NT2/D1 (cell line): ENCODE measurements at regions not wholly inside any gene's neighbourhood (a gene's known extent, or its start where the extent isn't known, plus 50 kb on each side); places are given as distances from the start of the nearest gene placed in this dataset.

Experiments
- DNase-seq: peaks from one replicate; pipeline ENCODE4 v3.0.0-alpha.2; 2011; ENCODE audit warnings: low read depth, low spot score
- H3K27me3 ChIP-seq: 2 replicates; pipeline ENCODE4 v1.6.0; 2011; ENCODE audit warnings: mild to moderate bottlenecking; ENCODE audit not compliant: insufficient read length, insufficient read depth
- H3K36me3 ChIP-seq: 2 replicates; pipeline ENCODE4 v1.6.1; 2011; ENCODE audit warnings: mild to moderate bottlenecking, low read length, mixed read lengths; ENCODE audit not compliant: insufficient read depth, insufficient read length
- H3K4me1 ChIP-seq: 2 replicates; pipeline ENCODE4 v1.5.1; 2011; ENCODE audit not compliant: insufficient read depth, insufficient read length
- H3K4me3 ChIP-seq: 2 replicates; pipeline ENCODE4 v1.5.1; 2011; ENCODE audit warnings: low read depth; ENCODE audit not compliant: insufficient read length
- H3K9ac ChIP-seq: 2 replicates; pipeline ENCODE4 v1.6.0; 2011; ENCODE audit warnings: low read depth; ENCODE audit not compliant: insufficient read length
- H3K9me3 ChIP-seq: 2 replicates; pipeline ENCODE4 v1.5.1; 2011; ENCODE audit warnings: mild to moderate bottlenecking, low read length; ENCODE audit not compliant: insufficient read depth
- SUZ12 ChIP-seq: IDR thresholded peaks from 2 replicates; pipeline ENCODE4 v1.6.1; 2011; ENCODE audit not compliant: insufficient read length, insufficient read depth; ENCODE audit errors: extremely low read depth
- YY1 ChIP-seq: IDR thresholded peaks from 2 replicates; pipeline ENCODE4 v1.6.1; 2011; ENCODE audit not compliant: insufficient read length, insufficient read depth
- ZNF274 ChIP-seq: IDR thresholded peaks from 2 replicates; pipeline ENCODE4 v1.6.1; 2011; ENCODE audit warnings: mild to moderate bottlenecking, low read depth, low read length

DNA sequence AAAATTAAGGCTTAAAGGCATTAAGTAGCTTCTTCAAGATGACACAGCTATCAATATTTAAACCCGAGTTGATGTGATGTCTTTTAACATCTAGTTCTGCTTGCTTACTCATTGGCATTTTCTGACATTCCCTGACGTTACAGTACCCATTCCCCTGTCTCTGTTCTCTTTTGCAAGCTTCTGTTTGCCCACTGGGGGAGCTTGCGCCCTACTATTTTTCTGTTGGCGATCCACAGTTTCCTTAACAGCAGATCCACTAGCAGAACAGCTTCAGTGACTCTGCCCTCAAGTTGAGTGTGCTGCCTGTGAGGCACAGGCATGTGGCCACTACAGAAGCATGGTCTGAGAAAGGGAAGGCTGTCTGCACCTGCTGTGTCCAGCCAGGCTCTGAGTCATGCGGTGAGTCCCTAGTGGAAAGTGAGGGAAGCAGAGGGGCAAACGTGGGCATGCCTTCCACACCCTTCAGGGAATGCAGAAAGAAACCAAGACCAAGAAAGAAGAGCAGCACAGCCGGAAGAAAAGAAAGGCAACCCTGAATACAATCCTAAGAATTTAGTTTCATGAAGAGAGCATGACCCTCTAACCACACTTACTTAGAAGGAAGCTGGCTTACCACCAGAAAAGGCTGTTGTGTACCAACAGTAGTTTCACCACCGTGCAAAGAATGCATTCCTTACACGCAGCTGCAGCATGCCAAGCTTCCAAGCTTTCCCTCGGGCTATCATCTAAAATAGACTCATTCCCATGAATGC lies 97.7 kb upstream of the VGLL2 start:
- no peak for DNase-seq
- Histone ChIP-seq H3K9ac (no peak overlapping the region), H3K36me3 (no peaks in the 10 kb centered on the region), H3K4me1 (no peaks in the 10 kb centered on the region), H3K27me3 (no peaks in the 10 kb centered on the region), H3K4me3 (no peak overlapping the region), H3K9me3 (no peaks in the 10 kb centered on the region)
- no peak for TF ChIP-seq SUZ12

DNA sequence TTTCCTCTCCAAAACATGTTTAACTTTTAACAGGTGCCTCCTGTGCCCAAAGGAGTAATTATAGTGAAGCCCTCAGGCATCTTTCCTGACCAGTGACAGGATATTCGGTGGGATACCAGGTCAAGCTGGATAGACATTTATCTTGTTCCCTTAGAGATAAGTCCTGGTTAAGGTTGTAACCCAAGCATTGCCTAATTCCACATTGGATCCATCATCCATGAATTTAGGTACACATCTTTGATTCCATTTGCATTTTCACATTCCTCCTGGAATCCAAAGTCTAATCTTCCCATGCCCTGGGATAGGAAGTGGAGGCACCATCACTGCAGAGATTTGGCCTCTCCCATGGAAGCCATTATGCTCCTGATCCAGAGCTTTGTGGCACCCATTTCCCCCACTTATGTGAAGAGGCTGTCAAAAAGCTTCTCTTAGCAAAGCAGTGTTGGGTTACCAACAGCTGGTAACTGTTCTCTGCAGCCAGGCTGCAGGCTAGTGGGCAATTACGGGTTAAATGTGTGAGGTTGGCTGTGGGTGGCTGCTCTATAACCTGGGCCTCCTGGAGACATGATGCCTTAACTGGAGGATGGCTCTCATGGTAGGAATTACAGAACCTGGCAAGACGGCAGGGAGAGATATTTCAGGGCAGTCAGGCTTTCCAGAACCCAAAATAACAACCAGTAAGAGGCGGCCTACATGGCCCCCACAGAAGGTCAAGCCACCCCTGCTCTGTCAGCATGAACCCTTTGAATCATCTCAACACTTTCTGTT lies 96.9 kb upstream of the VGLL2 start:
- no peak overlapping the region for H3K9ac ChIP-seq
- H3K27me3 ChIP-seq = no peaks in the 10 kb centered on the region
- DNase-seq = no peak
- no peaks in the 10 kb centered on the region for H3K9me3 ChIP-seq
- H3K4me3 ChIP-seq = no peak overlapping the region
- no peak for TF ChIP-seq SUZ12
- TF ChIP-seq ZNF274 = no peak
- no peak for TF ChIP-seq YY1
- H3K36me3 ChIP-seq = no peaks in the 10 kb centered on the region
- H3K4me1 ChIP-seq = no peaks in the 10 kb centered on the region

DNA sequence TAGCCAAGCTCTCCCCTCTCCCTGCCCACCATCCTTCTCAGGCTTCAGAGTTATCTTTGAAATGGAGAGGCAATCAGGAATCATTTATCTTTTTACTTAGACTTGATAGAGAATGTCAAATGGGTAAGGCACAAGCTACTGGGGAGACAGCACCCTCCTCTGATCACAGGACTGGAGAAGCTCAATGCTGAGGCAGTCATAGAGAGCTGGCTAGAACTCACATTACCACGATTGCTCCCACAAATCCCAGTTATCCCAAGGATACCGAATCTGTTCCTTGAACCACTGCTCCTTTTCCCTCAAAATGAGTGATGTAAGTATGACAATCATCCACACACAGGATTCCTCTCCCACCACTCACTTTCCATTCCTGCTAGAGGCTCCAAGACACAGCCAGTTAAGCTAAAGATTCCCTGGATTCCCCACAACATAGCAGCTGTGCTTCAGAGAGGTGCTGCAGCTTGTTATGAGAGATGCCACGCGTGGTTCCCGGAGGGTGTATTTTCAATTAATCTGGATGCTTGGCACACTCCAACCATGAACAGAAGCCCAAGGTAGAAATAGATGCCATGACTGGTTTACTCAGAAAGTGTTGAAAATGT lies 96.2 kb upstream of the VGLL2 start:
- no peaks in the 10 kb centered on the region for H3K9me3 ChIP-seq
- DNase-seq = no peak
- no peak overlapping the region for H3K4me3 ChIP-seq
- H3K27me3 ChIP-seq = no peaks in the 10 kb centered on the region
- no peaks in the 10 kb centered on the region for H3K36me3 ChIP-seq
- no peak overlapping the region for H3K9ac ChIP-seq
- TF ChIP-seq YY1 (no peak), ZNF274 (no peak), SUZ12 (no peak)
- H3K4me1 ChIP-seq = no peaks in the 10 kb centered on the region

DNA sequence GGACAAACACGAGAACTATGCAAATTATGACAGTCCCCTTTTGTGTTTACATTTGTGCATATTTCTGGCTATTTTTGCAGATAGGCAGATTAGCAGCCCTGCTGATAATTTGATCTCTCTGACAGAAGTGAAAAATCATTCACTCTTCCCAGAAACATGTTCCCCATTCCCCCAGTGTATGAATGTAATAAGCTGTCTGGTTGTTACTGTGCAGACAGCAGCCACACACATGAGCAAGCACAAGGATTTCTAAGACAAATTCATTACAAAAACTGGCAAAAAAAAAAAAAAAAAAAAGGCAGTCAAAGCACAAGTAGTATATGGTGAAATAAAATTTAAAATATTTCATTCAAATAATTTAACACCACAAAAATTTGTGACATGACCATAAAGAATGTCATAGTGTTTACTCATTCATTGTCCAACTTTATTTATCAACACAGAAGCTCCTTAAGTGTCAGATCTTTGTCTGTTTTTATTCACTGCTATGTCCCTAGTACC lies 95.5 kb upstream of the VGLL2 start:
- H3K36me3 ChIP-seq = no peaks in the 10 kb centered on the region
- no peaks in the 10 kb centered on the region for H3K4me1 ChIP-seq
- TF ChIP-seq SUZ12 = no peak
- TF ChIP-seq ZNF274 = no peak
- no peak for TF ChIP-seq YY1
- no peaks in the 10 kb centered on the region for H3K27me3 ChIP-seq
- DNase-seq = no peak
- no peak overlapping the region for H3K9ac ChIP-seq
- H3K4me3 ChIP-seq = no peak overlapping the region
- no peaks in the 10 kb centered on the region for H3K9me3 ChIP-seq

DNA sequence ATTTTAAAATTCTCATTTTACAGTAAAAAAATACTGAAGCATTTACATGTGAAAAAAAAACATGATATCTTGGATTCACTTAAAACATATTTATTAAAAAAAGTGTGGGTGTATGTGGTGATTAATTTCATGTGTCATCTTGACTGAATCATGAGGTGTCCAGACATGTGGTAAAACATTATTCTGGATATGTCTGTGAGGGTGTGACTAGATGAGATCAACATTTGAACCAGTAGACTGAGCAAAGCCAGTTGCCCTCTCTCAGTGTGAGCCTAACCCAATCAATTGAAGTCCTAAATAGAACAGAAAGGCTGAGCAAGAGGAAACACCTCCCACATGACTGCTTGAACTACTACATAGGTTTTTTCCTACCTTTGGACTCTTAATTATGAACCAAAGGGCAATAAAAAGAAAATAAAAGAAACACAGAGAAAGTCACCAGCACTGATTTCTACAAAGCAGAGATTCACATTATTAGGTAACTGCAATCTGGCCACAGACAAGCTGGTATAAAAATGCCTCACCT lies 90.5 kb upstream of the VGLL2 start:
- no peaks in the 10 kb centered on the region for H3K4me1 ChIP-seq
- H3K36me3 ChIP-seq = no peaks in the 10 kb centered on the region
- TF ChIP-seq YY1 (no peak), ZNF274 (no peak), SUZ12 (no peak)
- no peak for DNase-seq
- H3K9me3 ChIP-seq = no peaks in the 10 kb centered on the region
- no peaks in the 10 kb centered on the region for H3K27me3 ChIP-seq
- no peak overlapping the region for H3K9ac ChIP-seq
- no peak overlapping the region for H3K4me3 ChIP-seq

DNA sequence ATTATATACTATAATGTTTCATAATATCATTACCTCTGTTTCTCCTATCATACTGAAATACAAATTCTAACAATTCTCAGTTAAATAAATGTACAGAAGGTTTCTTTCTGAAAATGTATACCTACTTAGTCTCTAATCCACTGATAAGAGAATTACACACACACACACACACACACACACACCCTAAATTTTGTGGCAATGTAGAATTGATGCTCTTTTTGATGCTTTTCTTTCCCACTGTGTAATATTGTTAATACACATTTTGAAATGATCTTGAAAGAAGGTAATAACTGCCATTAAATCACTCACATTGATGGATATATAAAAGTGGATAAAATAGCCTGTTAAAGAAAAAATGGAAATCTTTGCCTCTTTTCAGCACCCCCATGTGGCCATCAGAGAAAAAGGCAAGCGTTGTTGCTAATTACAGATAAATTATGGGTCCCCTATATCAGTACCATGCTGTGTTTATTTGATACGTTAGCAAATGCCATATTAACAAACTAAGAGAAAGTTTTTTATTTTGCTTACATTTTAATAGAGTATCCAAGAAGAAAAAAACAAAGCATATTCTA lies 76.6 kb upstream of the VGLL2 start:
- Histone ChIP-seq H3K9me3 (peaks cover 4% of the 10 kb centered on the region; the same call in 1 of the 2 replicates), H3K9ac (no peak overlapping the region), H3K36me3 (no peaks in the 10 kb centered on the region), H3K27me3 (no peaks in the 10 kb centered on the region), H3K4me1 (no peaks in the 10 kb centered on the region), H3K4me3 (no peak overlapping the region)
- TF ChIP-seq YY1 (no peak), ZNF274 (no peak), SUZ12 (no peak)
- no peak for DNase-seq
